Peyer's patch (tissue), 4 donors: ENCODE measurements at regions not wholly inside any gene's neighbourhood (a gene's known extent, or its start where the extent isn't known, plus 50 kb on each side); places are given as distances from the start of the nearest gene placed in this dataset.
A peak's percentile ranks its signal among the peaks of the same experiment; 100 is the strongest.

Experiments used
- DNase-seq, 3 donors: peaks; one replicate each; pipeline ENCODE4 v3.0.0-alpha.2; 2017 to 2019
- H3K27ac ChIP-seq, 4 donors: fragments of 200-600 bp; sonication (generic); one replicate each; pipeline ENCODE4 v1.5.1; 2016 to 2019
- H3K27me3 ChIP-seq, 2 donors: fragments of 200-600 bp; sonication (generic); one replicate each; pipeline ENCODE4 v1.5.1; 2019
- H3K36me3 ChIP-seq, 3 donors: fragments of 200-600 bp; sonication (generic); one replicate each; pipeline ENCODE4 v1.5.1; 2016 to 2019
- H3K4me1 ChIP-seq, 4 donors: fragments of 200-600 bp; sonication (generic); one replicate each; pipeline ENCODE4 v1.5.1; 2016 to 2019
- H3K4me3 ChIP-seq, 4 donors: fragments of 200-600 bp; sonication (generic); 1 replicate in 3 of 4; 2 replicates in 1 of 4; pipeline ENCODE4 v1.5.1; 2016 to 2019; ENCODE audit warnings: mild to moderate bottlenecking in 1 of 4
- H3K9me3 ChIP-seq, 4 donors: fragments of 200-600 bp; sonication (generic); one replicate each; pipeline ENCODE4 v1.5.1; 2016 to 2019; ENCODE audit warnings: mild to moderate bottlenecking in 1 of 4
- CTCF ChIP-seq, 6 experiments: fragments of 450-650 bp in 4 of 6; fragments of 200-600 bp in 2 of 6; sonication (generic) in 1 of 6; IDR thresholded peaks; one replicate each; pipeline ENCODE4 v1.5.1; 2017 to 2019; ENCODE audit warnings: antibody characterized with exemption in 6 of 6, mild to moderate bottlenecking in 3 of 6, moderate library complexity in 1 of 6
- POLR2A ChIP-seq, 2 donors: fragments of 450-650 bp; IDR thresholded peaks; one replicate each; pipeline ENCODE4 v1.5.1; 2017; ENCODE audit warnings: antibody characterized with exemption in 2 of 2, mild to moderate bottlenecking in 2 of 2, moderate library complexity in 2 of 2

GRCh38 chr1:55526716-55527115 lies 311.6 kb upstream of the USP24 start:
- Histone ChIP-seq H3K4me3 (no peak overlapping the region), H3K36me3 (no peaks in the 10 kb centered on the region), H3K27me3 (no peaks in the 10 kb centered on the region), H3K9me3 (no peaks in the 10 kb centered on the region), H3K27ac (no peak overlapping the region), H3K4me1 (peaks cover 0 to 16% (median 0%) of the 10 kb centered on the region in 4 donors)
- no peak for TF ChIP-seq POLR2A (IDR thresholded peaks at IDR 0.05)
- TF ChIP-seq CTCF (IDR thresholded peaks at IDR 0.05) = no peak
- DNase-seq = no peak

- DNase-seq = peak in 2 of 3 donors; percentile 75 to 77
- Histone ChIP-seq H3K27me3 (no peaks in the 10 kb centered on the region), H3K36me3 (no peaks in the 10 kb centered on the region), H3K27ac (peak overlapping the region in 1 of 4 donors; percentile 54), H3K4me1 (peaks cover 0 to 16% (median 0%) of the 10 kb centered on the region in 4 donors), H3K4me3 (no peak overlapping the region), H3K9me3 (no peaks in the 10 kb centered on the region)
- TF ChIP-seq POLR2A (IDR thresholded peaks at IDR 0.05) = no peak
- TF ChIP-seq CTCF (IDR thresholded peaks at IDR 0.05) = no peak
Observed at GRCh38 chr1:55524006-55524405, 308.8 kb upstream of the USP24 start.

- Histone ChIP-seq H3K27ac (no peak overlapping the region), H3K4me3 (no peak overlapping the region), H3K9me3 (no peaks in the 10 kb centered on the region), H3K4me1 (peaks cover 0 to 13% (median 0%) of the 10 kb centered on the region in 4 donors), H3K27me3 (no peaks in the 10 kb centered on the region), H3K36me3 (no peaks in the 10 kb centered on the region)
- TF ChIP-seq POLR2A (IDR thresholded peaks at IDR 0.05) = no peak
- no peak for TF ChIP-seq CTCF (IDR thresholded peaks at IDR 0.05)
- DNase-seq = no peak
Observed at GRCh38 chr1:55522982-55523381, 307.8 kb upstream of the USP24 start.

GRCh38 chr1:55522353-55522903 lies 307.3 kb upstream of the USP24 start:
- H3K4me1 ChIP-seq = peaks cover 0 to 8% (median 0%) of the 10 kb centered on the region in 4 donors
- TF ChIP-seq CTCF (IDR thresholded peaks at IDR 0.05) (no peak), POLR2A (IDR thresholded peaks at IDR 0.05) (no peak)
- H3K27me3 ChIP-seq = no peaks in the 10 kb centered on the region
- H3K9me3 ChIP-seq = no peaks in the 10 kb centered on the region
- no peak overlapping the region for H3K4me3 ChIP-seq
- no peak for DNase-seq
- H3K27ac ChIP-seq = no peak overlapping the region
- H3K36me3 ChIP-seq = no peaks in the 10 kb centered on the region

- Histone ChIP-seq H3K27me3 (no peaks in the 10 kb centered on the region), H3K9me3 (no peaks in the 10 kb centered on the region), H3K27ac (no peak overlapping the region), H3K36me3 (no peaks in the 10 kb centered on the region), H3K4me1 (peaks cover 0 to 8% (median 0%) of the 10 kb centered on the region in 4 donors), H3K4me3 (no peak overlapping the region)
- DNase-seq = no peak
- no peak for TF ChIP-seq CTCF (IDR thresholded peaks at IDR 0.05)
- TF ChIP-seq POLR2A (IDR thresholded peaks at IDR 0.05) = no peak
Observed at GRCh38 chr1:55520861-55521260, 305.7 kb upstream of the USP24 start.
